ENCODE measurements at regions not wholly inside any gene's neighbourhood (a gene's known extent, or its start where the extent isn't known, plus 50 kb on each side); places are given as distances from the start of the nearest gene placed in this dataset.

- DNase-seq (ENCODE audit: low spot score): no peak
Observed at GRCh38 chrX:9315086-9315485, 149.8 kb upstream of the TBL1X start.

GRCh38 chrX:9316096-9316495, 148.8 kb upstream of the TBL1X start:
- DNase-seq (ENCODE audit: low spot score): no peak

GRCh38 chrX:9317176-9317575, 147.7 kb upstream of the TBL1X start:
- DNase-seq (ENCODE audit: low spot score): no peak

GRCh38 chrX:9318213-9318612, 146.6 kb upstream of the TBL1X start:
- no peak for DNase-seq (ENCODE audit: low spot score)

- no peak for DNase-seq (ENCODE audit: low spot score)
Observed at GRCh38 chrX:9318766-9319165, 146.1 kb upstream of the TBL1X start.

- no peak for DNase-seq (ENCODE audit: low spot score)
Observed at GRCh38 chrX:9320940-9321339, 143.9 kb upstream of the TBL1X start.

GRCh38 chrX:9324676-9325075, 140.2 kb upstream of the TBL1X start:
- no peak for DNase-seq (ENCODE audit: low spot score)

GRCh38 chrX:9326369-9326768, 138.5 kb upstream of the TBL1X start:
- no peak for DNase-seq (ENCODE audit: low spot score)

GRCh38 chrX:9327086-9327746, 137.6 kb upstream of the TBL1X start:
- no peak for DNase-seq (ENCODE audit: low spot score)

- no peak for DNase-seq (ENCODE audit: low spot score)
Observed at GRCh38 chrX:9327747-9328145, 137.1 kb upstream of the TBL1X start.

- DNase-seq (ENCODE audit: low spot score): no peak
Observed at GRCh38 chrX:9329056-9329455, 135.8 kb upstream of the TBL1X start.

- DNase-seq (ENCODE audit: low spot score): no peak
Observed at GRCh38 chrX:9330249-9330982, 134.4 kb upstream of the TBL1X start.

- no peak for DNase-seq (ENCODE audit: low spot score)
Observed at GRCh38 chrX:9333873-9334560, 130.8 kb upstream of the TBL1X start.

GRCh38 chrX:9335251-9335650, 129.6 kb upstream of the TBL1X start:
- peak; percentile 63 for DNase-seq (ENCODE audit: low spot score)

GRCh38 chrX:9336456-9336855, 128.4 kb upstream of the TBL1X start:
- DNase-seq (ENCODE audit: low spot score): no peak

- DNase-seq (ENCODE audit: low spot score): peak; percentile 77
Observed at GRCh38 chrX:9337046-9337445, 127.8 kb upstream of the TBL1X start.

GRCh38 chrX:9338986-9339385, 125.9 kb upstream of the TBL1X start:
- DNase-seq (ENCODE audit: low spot score): no peak

GRCh38 chrX:9339603-9340491, 125.0 kb upstream of the TBL1X start:
- DNase-seq (ENCODE audit: low spot score): peak; percentile 44

- DNase-seq (ENCODE audit: low spot score): peak; percentile 84
Observed at GRCh38 chrX:9340598-9341290, 124.1 kb upstream of the TBL1X start.

- DNase-seq (ENCODE audit: low spot score): peak; percentile 60
Observed at GRCh38 chrX:9341291-9342201, 123.3 kb upstream of the TBL1X start.

All from umbilical cord (tissue), 1 donor.